Activated naive CD4-positive, alpha-beta T cell treated with anti-CD3 and anti-CD28 coated beads for 36 hours (primary cell): ENCODE measurements at regions not wholly inside any gene's neighbourhood (a gene's known extent, or its start where the extent isn't known, plus 50 kb on each side); places are given as distances from the start of the nearest gene placed in this dataset.

Experiments
- CTCF ChIA-PET: fragments of 350-600 bp; sonication (Branson Sonifier 250); formaldehyde crosslinking; loops from one replicate; lab custom pipeline; 2021; ENCODE audit warnings: antibody characterized with exemption; lab: Charles Lee
- DNase-seq: peaks from one replicate; pipeline ENCODE4 v3.0.0-alpha.2; 2020
- H3K27ac Mint-ChIP-seq: one replicate; pipeline ENCODE4 v1.8.0; 2021; ENCODE audit warnings: mild to moderate bottlenecking, mixed read lengths
- H3K27me3 Mint-ChIP-seq: one replicate; pipeline ENCODE4 v1.8.0; 2021; ENCODE audit warnings: low read depth, mixed read lengths
- H3K36me3 Mint-ChIP-seq: one replicate; pipeline ENCODE4 v1.8.0; 2021; ENCODE audit warnings: low read depth, mixed read lengths
- H3K4me1 Mint-ChIP-seq: one replicate; pipeline ENCODE4 v1.8.0; 2021; ENCODE audit warnings: low read depth, mixed read lengths
- H3K4me3 Mint-ChIP-seq: one replicate; pipeline ENCODE4 v1.8.0; 2021; ENCODE audit warnings: mild to moderate bottlenecking, moderate library complexity, mixed read lengths
- H3K9me3 Mint-ChIP-seq: one replicate; pipeline ENCODE4 v1.8.0; 2021; ENCODE audit warnings: mixed read lengths
- intact Hi-C: fragments of 100-400 bp; cut with micrococcal nuclease; formaldehyde crosslinking; loops from one replicate; pipeline ENCODE4 v1.15.1; 2023

GRCh38 chr6:11486959-11487358, 50.6 kb upstream of the TMEM170B start:
- CTCF ChIA-PET: interaction anchor here (0.7 to 1.9 kb wide), 2 partner anchors 9 to 287 kb away, joined by 3 to 10 read pairs; no protein-coding TSS in a partner anchor
- Mint-ChIP-seq H3K27me3 (no peaks in the 10 kb centered on the region), H3K9me3 (no peaks in the 10 kb centered on the region), H3K27ac (no peak overlapping the region), H3K36me3 (no peaks in the 10 kb centered on the region), H3K4me1 (no peaks in the 10 kb centered on the region), H3K4me3 (no peak overlapping the region)
- intact Hi-C loops: no loop called here
- no peak for DNase-seq

DNA sequence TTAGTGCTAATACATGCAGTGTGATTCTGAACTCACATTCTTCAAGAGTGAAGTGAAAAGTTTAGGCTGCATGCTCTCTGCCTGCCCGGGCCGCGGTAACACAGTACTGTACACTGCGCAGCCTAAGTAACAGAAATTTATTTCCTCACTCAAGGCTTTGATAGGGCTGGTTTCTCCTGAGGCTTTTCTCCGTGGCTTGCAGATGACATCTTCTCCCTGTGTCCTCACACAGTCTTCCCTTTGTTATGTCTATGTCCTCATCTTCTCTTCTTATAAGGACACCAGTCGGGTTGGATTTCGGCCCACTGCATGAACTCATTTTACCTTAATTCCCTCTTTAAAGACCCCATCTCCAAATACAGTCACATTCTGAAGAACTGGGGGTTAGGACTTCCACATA, 51.1 kb upstream of the TMEM170B start:
- H3K4me1 Mint-ChIP-seq: no peaks in the 10 kb centered on the region
- intact Hi-C loops: no loop called here
- CTCF ChIA-PET: interaction anchor here (0.7 to 2.3 kb wide), 3 partner anchors 10 to 287 kb away, joined by 3 to 16 read pairs (median 10); no protein-coding TSS in a partner anchor
- H3K9me3 Mint-ChIP-seq: no peaks in the 10 kb centered on the region
- no peak for DNase-seq
- no peaks in the 10 kb centered on the region for H3K27me3 Mint-ChIP-seq
- H3K4me3 Mint-ChIP-seq: no peak overlapping the region
- no peak overlapping the region for H3K27ac Mint-ChIP-seq
- no peaks in the 10 kb centered on the region for H3K36me3 Mint-ChIP-seq

- DNase-seq: no peak
- H3K36me3 Mint-ChIP-seq: no peaks in the 10 kb centered on the region
- no peak overlapping the region for H3K27ac Mint-ChIP-seq
- H3K4me3 Mint-ChIP-seq: no peak overlapping the region
- CTCF ChIA-PET: interaction anchor here (1.4 to 2.3 kb wide), 2 partner anchors 10 to 314 kb away, joined by 3 to 16 read pairs; no protein-coding TSS in a partner anchor
- H3K27me3 Mint-ChIP-seq: no peaks in the 10 kb centered on the region
- H3K9me3 Mint-ChIP-seq: no peaks in the 10 kb centered on the region
- H3K4me1 Mint-ChIP-seq: no peaks in the 10 kb centered on the region
- intact Hi-C loops: no loop called here
Observed at GRCh38 chr6:11486051-11486450, 51.5 kb upstream of the TMEM170B start.

DNA sequence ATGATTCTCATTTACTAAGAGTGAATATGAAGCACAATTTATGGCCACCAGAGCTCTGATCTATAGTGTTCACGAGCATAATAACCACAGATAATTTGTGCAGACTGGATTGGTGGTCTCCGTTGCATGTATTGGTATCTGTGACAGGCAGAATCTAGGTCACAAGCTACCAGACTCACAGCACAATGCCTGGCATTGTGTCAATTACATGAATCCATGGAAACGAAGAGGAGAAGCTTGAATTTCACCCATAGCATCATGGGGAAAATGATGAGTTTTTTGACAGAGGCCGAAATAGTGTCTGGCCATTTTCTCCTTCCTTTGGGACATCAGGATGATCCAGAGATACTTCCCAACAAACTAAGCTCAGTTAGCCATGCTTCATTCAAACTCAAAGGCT, 52.3 kb upstream of the TMEM170B start:
- no peaks in the 10 kb centered on the region for H3K9me3 Mint-ChIP-seq
- H3K27me3 Mint-ChIP-seq: no peaks in the 10 kb centered on the region
- H3K4me1 Mint-ChIP-seq: no peaks in the 10 kb centered on the region
- H3K36me3 Mint-ChIP-seq: no peaks in the 10 kb centered on the region
- H3K4me3 Mint-ChIP-seq: no peak overlapping the region
- no peak overlapping the region for H3K27ac Mint-ChIP-seq
- no peak for DNase-seq
- intact Hi-C loops: no loop called here
- CTCF ChIA-PET: interaction anchor here (1.4 to 2.3 kb wide), 2 partner anchors 11 to 313 kb away, joined by 3 to 16 read pairs; no protein-coding TSS in a partner anchor

DNA sequence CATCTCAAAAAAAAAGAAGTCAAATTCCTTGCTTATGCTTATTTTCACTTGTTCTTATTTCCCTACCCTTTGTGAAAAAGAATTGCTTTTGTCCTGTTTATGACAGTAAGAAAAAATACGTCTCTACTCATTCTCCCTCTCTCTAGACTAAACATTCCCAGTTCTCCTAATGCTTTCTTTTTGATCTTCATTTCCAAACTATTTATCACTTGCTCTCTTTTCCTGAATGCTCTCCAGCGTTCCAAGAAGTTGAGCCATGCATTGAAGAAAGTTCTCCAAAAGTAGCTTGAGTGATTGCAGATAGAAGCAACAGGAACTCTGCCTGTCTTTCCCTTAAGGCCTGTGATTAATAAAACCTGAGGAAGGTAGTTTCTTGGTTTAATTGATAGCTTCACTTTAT, 53.1 kb upstream of the TMEM170B start:
- Mint-ChIP-seq H3K27ac (no peak overlapping the region), H3K36me3 (no peaks in the 10 kb centered on the region), H3K9me3 (no peaks in the 10 kb centered on the region), H3K4me1 (no peaks in the 10 kb centered on the region), H3K27me3 (no peaks in the 10 kb centered on the region), H3K4me3 (no peak overlapping the region)
- CTCF ChIA-PET: interaction anchor here (0.8 to 2.3 kb wide), 3 partner anchors 12 to 313 kb away, joined by 3 to 16 read pairs (median 4); no protein-coding TSS in a partner anchor
- no peak for DNase-seq
- intact Hi-C loops: no loop called here

DNA sequence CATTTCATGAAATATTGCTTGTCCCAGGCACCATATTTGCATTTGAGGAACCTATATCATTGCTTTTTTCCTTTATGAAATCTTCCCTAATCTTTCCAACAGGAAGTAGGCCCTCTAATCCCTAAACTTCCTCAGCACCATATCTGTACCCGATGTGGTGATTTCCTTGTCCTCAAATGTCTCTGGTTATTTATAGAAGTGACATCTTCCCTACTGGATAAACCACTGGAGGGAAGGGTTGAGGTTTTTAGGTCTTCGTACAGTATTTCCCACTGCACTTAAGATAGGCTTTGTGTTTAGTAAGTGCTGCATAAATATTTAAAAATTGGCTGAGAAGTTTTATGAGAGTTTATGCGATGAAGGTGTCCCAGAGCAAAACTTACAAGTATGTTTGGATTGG, 54.9 kb upstream of the TMEM170B start:
- CTCF ChIA-PET: no interaction called here
- Mint-ChIP-seq H3K27me3 (no peaks in the 10 kb centered on the region), H3K9me3 (no peaks in the 10 kb centered on the region), H3K36me3 (no peaks in the 10 kb centered on the region), H3K4me1 (no peaks in the 10 kb centered on the region), H3K27ac (no peak overlapping the region), H3K4me3 (no peak overlapping the region)
- intact Hi-C loops: no loop called here
- DNase-seq: no peak

DNA sequence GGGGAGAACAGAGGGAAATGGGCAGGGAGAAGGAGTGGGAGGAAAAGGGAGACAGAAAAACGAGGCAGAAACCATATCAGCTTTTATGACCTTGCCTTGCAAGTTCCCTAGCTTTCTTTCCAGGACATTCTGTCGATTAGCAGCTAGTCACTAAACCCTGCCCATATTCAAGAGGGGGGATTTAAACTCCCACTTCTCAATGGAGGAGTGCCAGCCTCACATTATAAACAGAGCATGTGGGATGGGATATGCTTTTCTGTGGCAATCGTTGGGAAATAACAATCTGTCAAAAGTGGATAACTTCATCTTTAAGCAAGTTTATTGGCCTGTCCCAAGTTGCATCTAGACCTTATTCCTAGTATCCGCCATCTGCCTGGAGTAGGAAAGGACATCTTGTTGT, 57.0 kb upstream of the TMEM170B start:
- no peaks in the 10 kb centered on the region for H3K27me3 Mint-ChIP-seq
- no peaks in the 10 kb centered on the region for H3K36me3 Mint-ChIP-seq
- H3K4me3 Mint-ChIP-seq: no peak overlapping the region
- intact Hi-C loops: no loop called here
- H3K27ac Mint-ChIP-seq: no peak overlapping the region
- H3K9me3 Mint-ChIP-seq: no peaks in the 10 kb centered on the region
- no peaks in the 10 kb centered on the region for H3K4me1 Mint-ChIP-seq
- no peak for DNase-seq
- CTCF ChIA-PET: interaction anchor here (1.0 to 1.2 kb wide), 2 partner anchors 15 to 18 kb away, joined by 3 to 4 read pairs; no protein-coding TSS in a partner anchor

- no peaks in the 10 kb centered on the region for H3K4me1 Mint-ChIP-seq
- H3K27me3 Mint-ChIP-seq: peaks cover 4% of the 10 kb centered on the region
- intact Hi-C loops: no loop called here
- no peaks in the 10 kb centered on the region for H3K9me3 Mint-ChIP-seq
- no peak overlapping the region for H3K27ac Mint-ChIP-seq
- H3K4me3 Mint-ChIP-seq: no peak overlapping the region
- no peak for DNase-seq
- no peaks in the 10 kb centered on the region for H3K36me3 Mint-ChIP-seq
- CTCF ChIA-PET: interaction anchor here (0.8 kb wide), 1 partner anchor 18 kb away, joined by 3 read pairs; no protein-coding TSS in a partner anchor
Observed at GRCh38 chr6:11479296-11479695, 58.3 kb upstream of the TMEM170B start.

- CTCF ChIA-PET: no interaction called here
- H3K36me3 Mint-ChIP-seq: no peaks in the 10 kb centered on the region
- no peak overlapping the region for H3K4me3 Mint-ChIP-seq
- peaks cover 4% of the 10 kb centered on the region for H3K27me3 Mint-ChIP-seq
- no peak overlapping the region for H3K27ac Mint-ChIP-seq
- DNase-seq: no peak
- no peaks in the 10 kb centered on the region for H3K9me3 Mint-ChIP-seq
- intact Hi-C loops: no loop called here
- H3K4me1 Mint-ChIP-seq: no peaks in the 10 kb centered on the region
Observed at GRCh38 chr6:11478586-11478985, 59.0 kb upstream of the TMEM170B start.

- Mint-ChIP-seq H3K27ac (no peak overlapping the region), H3K4me3 (no peak overlapping the region), H3K4me1 (no peaks in the 10 kb centered on the region), H3K9me3 (no peaks in the 10 kb centered on the region), H3K27me3 (peaks cover 4% of the 10 kb centered on the region), H3K36me3 (no peaks in the 10 kb centered on the region)
- DNase-seq: no peak
- CTCF ChIA-PET: no interaction called here
- intact Hi-C loops: no loop called here
Observed at GRCh38 chr6:11475016-11475415, 62.5 kb upstream of the TMEM170B start.

DNA sequence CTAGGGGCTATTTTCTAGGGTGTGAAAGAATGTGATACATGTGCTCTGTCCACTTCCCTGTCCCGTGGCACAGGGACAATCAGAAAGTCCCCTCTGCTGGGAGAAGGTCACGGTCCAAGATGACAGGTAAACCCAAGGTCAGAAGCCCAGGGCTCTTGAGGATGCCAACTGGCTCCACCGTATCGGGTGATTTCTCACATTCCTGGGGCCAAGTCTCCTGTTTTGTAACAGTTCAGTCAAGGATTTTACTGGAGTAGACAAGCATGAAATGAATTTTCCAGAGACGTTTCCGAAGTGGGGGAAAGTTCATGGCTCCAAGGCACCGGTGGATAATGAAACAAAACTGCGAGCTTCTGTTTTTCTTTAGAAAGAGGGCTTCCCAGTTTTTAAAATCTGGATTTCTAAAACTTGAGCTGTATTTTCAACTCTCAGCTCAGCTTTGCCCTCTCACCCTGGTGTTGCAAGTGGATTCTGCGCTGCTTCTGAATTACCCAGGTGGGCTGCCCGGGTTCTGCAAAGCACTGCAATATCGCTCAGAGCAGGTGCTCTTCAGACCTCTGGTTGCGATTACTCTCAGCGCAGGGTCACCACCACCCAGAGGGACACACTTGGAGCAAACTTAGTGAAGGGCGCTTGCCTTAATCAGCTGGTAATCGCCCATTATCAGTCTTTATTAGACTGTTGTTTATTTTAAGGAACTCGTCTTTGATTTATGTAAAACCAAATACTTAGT, 64.4 kb upstream of the TMEM170B start:
- H3K27ac Mint-ChIP-seq: no peak overlapping the region
- H3K36me3 Mint-ChIP-seq: no peaks in the 10 kb centered on the region
- no peak for DNase-seq
- H3K4me3 Mint-ChIP-seq: no peak overlapping the region
- peaks cover 4% of the 10 kb centered on the region for H3K27me3 Mint-ChIP-seq
- CTCF ChIA-PET: no interaction called here
- no peaks in the 10 kb centered on the region for H3K9me3 Mint-ChIP-seq
- intact Hi-C loops: no loop called here
- H3K4me1 Mint-ChIP-seq: no peaks in the 10 kb centered on the region

DNA sequence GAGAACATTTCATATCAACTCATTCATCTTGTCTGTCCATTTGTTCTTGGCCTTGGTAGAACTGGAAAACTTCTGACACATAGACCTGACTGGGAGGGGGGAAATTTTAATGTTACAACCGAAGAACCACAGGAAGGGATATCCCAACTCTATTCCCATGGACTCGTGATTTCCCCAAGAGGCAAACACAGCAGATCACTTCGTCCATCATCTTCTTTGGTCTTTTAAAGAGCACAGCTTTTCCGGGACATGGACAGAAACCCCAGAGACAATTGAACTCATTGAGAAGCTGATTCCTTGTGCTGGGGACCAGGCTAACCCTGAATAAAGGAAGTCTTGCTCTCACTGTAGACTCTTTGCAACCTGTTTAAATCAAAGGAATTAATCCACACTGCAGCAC, 66.3 kb upstream of the TMEM170B start:
- H3K27me3 Mint-ChIP-seq: peaks cover 4% of the 10 kb centered on the region
- no peaks in the 10 kb centered on the region for H3K9me3 Mint-ChIP-seq
- no peak overlapping the region for H3K27ac Mint-ChIP-seq
- H3K4me1 Mint-ChIP-seq: peaks cover 8% of the 10 kb centered on the region
- no peak overlapping the region for H3K4me3 Mint-ChIP-seq
- CTCF ChIA-PET: interaction anchor here (0.7 to 1.4 kb wide), 2 partner anchors 25 to 299 kb away, joined by 3 to 4 read pairs; no protein-coding TSS in a partner anchor
- no peaks in the 10 kb centered on the region for H3K36me3 Mint-ChIP-seq
- no peak for DNase-seq
- intact Hi-C loops: no loop called here

- Mint-ChIP-seq H3K4me1 (peaks cover 8% of the 10 kb centered on the region), H3K27me3 (peaks cover 4% of the 10 kb centered on the region), H3K36me3 (no peaks in the 10 kb centered on the region), H3K27ac (no peak overlapping the region), H3K4me3 (no peak overlapping the region), H3K9me3 (no peaks in the 10 kb centered on the region)
- CTCF ChIA-PET: no interaction called here
- intact Hi-C loops: no loop called here
- DNase-seq: no peak
Observed at GRCh38 chr6:11469684-11470083, 67.9 kb upstream of the TMEM170B start.
